ENCODE measurements at regions not wholly inside any gene's neighbourhood (a gene's known extent, or its start where the extent isn't known, plus 50 kb on each side); places are given as distances from the start of the nearest gene placed in this dataset.

- TF ChIP-seq EZH2 (IDR thresholded peaks at IDR 0.05; ENCODE audit: insufficient read depth, low read length) (no peak), CTCF (IDR thresholded peaks at IDR 0.05; ENCODE audit: insufficient read depth, low read depth, low read length) (no peak)
Observed at GRCh38 chr12:69002969-69003368, 70.0 kb upstream of the CPM start.
